Dedifferentiated amniotic fluid mesenchymal stem cell (primary cell): ENCODE measurements at regions not wholly inside any gene's neighbourhood (a gene's known extent, or its start where the extent isn't known, plus 50 kb on each side); places are given as distances from the start of the nearest gene placed in this dataset.
A peak's percentile ranks its signal among the peaks of the same experiment; 100 is the strongest.
"Not testable (repeated sequence)": the region's sequence is repeated elsewhere in the genome, so short reads cannot be mapped to it uniquely, and the experiment has no call there.

Experiments
- DNase-seq: peaks from one replicate; pipeline ENCODE4 v3.0.0-alpha.2; 2016; ENCODE audit errors: extremely low spot score

GRCh38 chr6:100228437-100228833 lies 234.4 kb upstream of the MCHR2 start:
- no peak for DNase-seq

DNA sequence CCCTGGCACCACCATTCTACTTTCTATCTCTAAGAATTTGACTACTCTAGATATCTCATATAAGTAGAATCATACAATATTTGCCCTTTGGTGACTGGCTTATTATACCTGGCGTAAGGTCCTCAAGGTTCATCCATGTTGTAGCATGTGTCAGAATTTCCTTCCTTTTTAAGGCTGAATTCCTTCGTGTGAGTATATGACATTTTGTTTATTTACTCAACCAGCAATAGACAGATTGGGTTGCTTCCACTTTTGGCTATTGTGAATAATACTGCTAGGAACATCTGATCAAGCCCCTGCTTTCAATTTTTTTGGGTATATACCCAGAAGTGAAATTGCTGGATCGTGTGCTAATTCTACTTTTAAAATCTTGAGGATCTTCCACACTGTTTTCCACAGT lies 232.8 kb upstream of the MCHR2 start:
- no peak for DNase-seq

GRCh38 chr6:100223952-100224351 lies 229.9 kb upstream of the MCHR2 start:
- not testable (repeated sequence) for DNase-seq

- DNase-seq, result no peak
These were observed 226.5 kb upstream of the MCHR2 start for GRCh38 chr6:100220543-100220942.

DNA sequence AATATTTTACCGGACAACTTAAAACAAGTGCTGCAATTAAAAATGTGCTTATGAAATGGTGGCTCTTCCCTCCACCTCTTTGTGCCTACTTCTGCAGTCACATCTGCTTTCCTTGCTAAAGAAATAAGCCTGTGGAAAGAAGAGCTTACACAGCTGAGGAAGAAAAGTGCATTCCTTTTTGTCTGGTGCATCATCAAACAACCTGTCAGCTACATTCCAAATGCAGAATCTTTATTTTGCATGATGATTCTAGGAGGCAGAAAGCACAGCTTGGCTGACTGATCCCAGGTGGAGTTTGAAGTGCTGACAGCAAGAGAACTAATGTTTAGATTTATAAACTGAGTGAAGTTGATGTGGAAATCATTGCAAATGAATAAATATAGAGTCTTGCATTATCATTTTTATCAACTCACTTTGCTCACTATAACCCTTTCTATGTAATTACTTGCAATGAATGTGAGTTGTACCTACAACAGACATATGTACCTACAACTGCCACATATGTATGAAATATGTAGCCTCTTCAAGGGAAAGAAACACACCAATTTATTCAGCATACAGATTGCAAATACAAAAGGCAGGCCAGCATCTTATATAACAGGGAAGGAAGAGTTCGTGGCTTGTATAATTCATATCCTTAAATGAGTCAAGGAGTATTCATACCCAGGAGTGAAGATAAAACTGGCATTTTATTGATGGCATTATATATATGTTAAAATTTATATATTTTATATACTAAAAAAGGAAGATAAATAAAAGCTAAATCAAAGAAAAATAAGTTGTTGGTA lies 223.4 kb upstream of the MCHR2 start:
- DNase-seq, result no peak

- no peak for DNase-seq
These were observed 222.7 kb upstream of the MCHR2 start for GRCh38 chr6:100216760-100217159.

GRCh38 chr6:100212131-100212530 lies 218.1 kb upstream of the MCHR2 start:
- DNase-seq, result no peak

DNA sequence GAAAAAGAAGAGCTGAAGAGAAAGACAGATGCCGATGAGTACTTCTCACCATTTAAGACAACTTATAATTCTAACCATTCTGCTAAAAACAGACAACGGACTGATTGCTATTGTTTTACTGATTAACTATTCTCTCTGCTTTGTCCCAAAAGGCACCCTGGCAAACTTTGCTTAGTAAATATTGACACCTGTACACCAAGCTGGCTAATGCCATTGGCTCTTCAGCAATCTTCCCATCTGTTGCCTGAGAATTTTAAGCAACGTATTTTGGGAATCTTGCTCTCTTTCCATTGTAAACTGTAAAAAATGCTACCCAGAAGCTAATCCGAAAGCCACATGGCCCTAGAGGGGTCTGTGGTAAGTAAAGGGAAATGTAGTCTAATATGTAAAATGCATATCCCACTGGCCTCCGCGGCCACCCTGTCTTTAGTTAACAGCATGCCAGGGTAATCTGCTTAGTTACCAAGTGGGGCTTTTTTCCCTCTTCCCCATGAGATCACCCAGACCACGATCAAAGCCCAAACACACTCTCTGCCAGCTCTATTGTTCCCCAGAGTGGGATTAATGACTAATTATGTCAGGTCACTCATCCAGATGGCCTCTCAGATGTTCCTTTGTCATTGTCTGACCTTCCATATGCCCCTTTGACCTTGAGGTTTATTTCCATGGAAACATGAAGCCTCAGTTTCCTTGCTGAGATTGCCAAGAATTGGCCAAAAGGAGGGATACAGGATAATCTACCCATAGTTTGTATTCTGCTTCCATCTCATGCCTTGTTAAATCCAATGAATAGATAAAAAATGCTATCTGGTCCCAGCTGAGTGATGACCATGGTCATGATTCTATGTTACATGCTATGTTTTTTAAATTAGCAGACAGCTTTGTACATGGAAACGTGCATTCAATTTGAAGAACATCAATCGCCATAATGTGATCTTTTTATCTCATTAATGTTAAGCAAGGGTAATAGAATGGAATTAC lies 216.4 kb upstream of the MCHR2 start:
- DNase-seq, result no peak

- no peak for DNase-seq
These were observed 215.5 kb upstream of the MCHR2 start for GRCh38 chr6:100209323-100210136.

- DNase-seq, result peak; percentile 92
These were observed 209.4 kb upstream of the MCHR2 start for GRCh38 chr6:100203400-100203799.

- DNase-seq, result peak; percentile 96
These were observed 208.6 kb upstream of the MCHR2 start for GRCh38 chr6:100202417-100203194.

DNA sequence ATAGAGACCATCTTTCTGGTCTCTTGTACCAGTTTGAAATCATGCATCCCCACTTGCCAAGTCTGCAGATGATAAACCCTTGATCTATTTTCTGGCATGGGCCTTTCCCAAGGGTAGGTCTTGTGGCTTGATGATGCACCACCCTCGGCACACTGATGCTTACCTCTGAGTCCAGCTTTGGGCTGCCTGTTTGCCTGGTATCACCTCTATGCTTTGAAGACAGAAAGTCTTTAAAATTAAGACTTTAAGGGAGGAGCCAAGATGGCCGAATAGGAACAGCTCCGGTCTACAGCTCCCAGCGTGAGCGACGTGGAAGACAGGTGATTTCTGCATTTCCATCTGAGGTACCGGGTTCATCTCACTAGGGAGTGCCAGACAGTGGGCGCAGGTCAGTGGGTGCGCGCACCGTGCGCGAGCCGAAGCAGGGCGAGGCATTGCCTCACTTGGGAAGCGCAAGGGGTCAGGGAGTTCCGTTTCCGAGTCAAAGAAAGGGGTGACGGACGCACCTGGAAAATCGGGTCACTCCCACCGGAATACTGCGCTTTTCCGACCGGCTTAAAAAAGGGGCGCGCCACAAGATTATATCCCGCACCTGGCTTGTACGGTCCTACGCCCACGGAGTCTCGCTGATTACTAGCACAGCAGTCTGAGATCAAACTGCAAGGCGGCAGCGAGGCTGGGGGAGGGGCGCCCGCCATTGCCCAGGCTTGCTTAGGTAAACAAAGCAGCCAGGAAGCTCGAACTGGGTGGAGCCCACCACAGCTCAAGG lies 202.4 kb upstream of the MCHR2 start:
- not testable (repeated sequence) for DNase-seq

DNA sequence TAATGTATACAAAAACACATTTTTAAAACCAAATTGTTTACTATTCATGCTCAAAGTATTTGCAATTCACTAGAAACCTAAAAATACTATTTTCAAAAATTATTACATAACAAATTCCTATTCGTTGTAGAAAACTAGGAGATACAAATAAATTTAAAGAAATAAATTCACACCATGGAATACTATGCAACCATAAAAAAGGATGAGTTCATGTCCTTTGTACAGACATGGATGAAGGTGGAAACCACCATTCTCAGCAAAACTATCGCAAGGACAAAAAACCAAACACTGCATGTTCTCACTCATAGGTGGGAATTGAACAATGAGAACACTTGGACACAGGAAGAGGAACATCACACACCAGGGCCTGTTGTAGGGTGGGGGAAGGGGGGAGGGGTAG lies 201.2 kb upstream of the MCHR2 start:
- not testable (repeated sequence) for DNase-seq

- no peak for DNase-seq
These were observed 200.5 kb upstream of the MCHR2 start for GRCh38 chr6:100194535-100194934.

- DNase-seq, result no peak
These were observed 194.7 kb upstream of the MCHR2 start for GRCh38 chr6:100188754-100189153.

GRCh38 chr6:100186552-100186951 lies 192.5 kb upstream of the MCHR2 start:
- DNase-seq, result no peak

DNA sequence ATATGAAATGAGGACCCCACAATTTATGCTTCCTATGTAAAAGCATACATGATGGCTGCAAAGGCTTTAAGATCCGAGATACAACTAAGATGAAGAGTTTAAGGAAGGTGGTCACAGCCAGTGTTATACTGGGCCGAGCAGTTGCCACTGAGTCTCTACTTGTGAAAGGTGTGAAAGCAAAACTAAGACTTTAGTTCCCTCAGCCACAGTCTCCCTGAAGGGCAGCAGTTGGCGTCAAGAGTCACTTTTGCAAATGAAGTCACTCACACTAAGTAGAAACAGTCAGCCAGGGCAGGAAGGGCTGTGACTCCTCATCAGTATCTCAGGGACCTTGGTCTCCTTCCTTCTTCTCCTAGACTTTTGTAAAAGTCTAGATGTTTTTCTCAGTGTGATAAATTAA lies 191.6 kb upstream of the MCHR2 start:
- no peak for DNase-seq

DNA sequence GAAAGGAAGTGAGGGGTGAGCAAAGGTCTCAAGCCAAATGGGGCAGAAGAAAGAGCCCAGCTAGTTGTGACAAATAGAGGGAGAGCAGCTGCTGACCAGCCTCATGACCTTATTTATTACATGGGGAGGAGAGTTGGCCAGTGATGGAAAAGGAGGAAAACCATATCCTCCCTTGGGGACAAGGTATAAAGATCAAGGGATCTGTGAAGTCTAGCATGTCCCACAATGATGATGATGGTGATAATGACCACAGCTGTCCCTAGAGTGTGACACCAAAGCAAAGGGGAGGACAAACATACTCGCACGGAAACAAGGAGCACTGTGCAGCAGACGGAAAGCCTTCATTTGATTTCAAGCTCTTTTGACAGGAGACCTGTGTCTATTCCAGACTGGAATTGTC lies 190.4 kb upstream of the MCHR2 start:
- no peak for DNase-seq

DNA sequence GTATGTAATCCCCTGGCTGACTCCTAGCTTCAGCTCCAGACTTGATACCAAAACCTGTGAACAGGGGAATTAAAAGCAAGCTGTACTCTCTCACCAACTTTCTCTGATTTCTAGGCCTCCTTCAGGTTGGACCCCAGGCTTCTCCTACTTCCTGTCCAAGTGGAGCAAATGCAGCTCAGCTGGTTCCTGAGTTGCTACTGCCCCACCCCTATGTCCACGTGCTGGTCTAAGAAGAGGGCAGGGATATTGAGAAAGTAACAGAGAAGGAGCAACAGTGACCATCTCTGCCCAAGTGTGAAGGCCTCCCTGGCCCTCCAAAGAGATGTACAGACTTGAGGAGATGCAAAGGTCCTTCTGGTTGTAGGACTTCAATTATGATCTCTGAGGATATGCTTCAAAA lies 188.3 kb upstream of the MCHR2 start:
- DNase-seq, result no peak

- DNase-seq, result no peak
These were observed 187.3 kb upstream of the MCHR2 start for GRCh38 chr6:100181309-100181708.
